WI38 (cell line): ENCODE measurements at regions not wholly inside any gene's neighbourhood (a gene's known extent, or its start where the extent isn't known, plus 50 kb on each side); places are given as distances from the start of the nearest gene placed in this dataset.
A peak's percentile ranks its signal among the peaks of the same experiment; 100 is the strongest.

Source experiments
- H3K4me3 ChIP-seq: 2 replicates; pipeline ENCODE4 v1.5.1; 2011; ENCODE audit warnings: low read depth, mild to moderate bottlenecking, control low read depth, low read length
- TF ChIP-seq, protein P1 (sequence below): IDR thresholded peaks from 2 replicates; pipeline ENCODE4 v1.5.1; 2012; ENCODE audit warnings: low read depth, mild to moderate bottlenecking, control low read depth, low read length

DNA sequence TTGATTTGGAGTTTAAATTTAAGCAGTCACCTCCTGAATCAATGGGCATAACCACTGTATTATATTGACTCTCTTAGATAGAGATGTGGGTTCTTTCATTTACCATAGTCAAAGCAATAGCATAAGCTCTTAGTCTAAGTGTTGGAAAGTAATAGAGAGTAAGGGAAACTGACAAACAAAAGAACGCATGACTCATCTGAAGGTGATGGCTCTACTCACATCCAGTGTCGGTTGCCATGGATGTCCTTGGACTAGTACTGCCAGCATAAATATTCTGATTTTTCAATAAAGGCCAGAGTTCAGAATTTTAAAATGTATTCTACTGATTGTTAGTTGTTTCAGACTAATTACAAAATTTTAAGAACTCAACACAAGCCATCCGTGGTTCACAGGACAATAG, 444.9 kb upstream of the DDI1 start:
- no peak overlapping the region for H3K4me3 ChIP-seq
- TF ChIP-seq, protein P1, sequence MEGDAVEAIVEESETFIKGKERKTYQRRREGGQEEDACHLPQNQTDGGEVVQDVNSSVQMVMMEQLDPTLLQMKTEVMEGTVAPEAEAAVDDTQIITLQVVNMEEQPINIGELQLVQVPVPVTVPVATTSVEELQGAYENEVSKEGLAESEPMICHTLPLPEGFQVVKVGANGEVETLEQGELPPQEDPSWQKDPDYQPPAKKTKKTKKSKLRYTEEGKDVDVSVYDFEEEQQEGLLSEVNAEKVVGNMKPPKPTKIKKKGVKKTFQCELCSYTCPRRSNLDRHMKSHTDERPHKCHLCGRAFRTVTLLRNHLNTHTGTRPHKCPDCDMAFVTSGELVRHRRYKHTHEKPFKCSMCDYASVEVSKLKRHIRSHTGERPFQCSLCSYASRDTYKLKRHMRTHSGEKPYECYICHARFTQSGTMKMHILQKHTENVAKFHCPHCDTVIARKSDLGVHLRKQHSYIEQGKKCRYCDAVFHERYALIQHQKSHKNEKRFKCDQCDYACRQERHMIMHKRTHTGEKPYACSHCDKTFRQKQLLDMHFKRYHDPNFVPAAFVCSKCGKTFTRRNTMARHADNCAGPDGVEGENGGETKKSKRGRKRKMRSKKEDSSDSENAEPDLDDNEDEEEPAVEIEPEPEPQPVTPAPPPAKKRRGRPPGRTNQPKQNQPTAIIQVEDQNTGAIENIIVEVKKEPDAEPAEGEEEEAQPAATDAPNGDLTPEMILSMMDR: no peak

DNA sequence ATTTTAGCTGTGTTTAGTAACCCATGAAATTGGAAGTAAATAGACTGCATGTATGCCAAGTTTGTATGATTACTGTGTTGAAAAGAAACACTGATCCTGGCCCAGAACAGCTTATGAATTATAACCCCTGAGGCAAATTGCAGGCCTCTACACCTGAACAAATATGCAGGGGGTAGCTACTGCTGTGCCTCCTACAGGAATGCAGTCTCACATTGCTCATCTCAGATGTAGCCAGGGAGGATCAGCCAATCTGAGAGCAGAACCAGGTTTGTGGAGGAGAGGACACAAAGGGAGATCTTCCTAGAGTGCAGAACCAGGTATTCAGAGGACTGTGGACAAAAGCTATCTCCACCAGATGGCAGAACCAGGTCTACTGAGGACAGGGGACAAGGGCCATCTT, 442.2 kb upstream of the DDI1 start:
- H3K4me3 ChIP-seq: no peak overlapping the region
- TF ChIP-seq, protein P1: no peak

DNA sequence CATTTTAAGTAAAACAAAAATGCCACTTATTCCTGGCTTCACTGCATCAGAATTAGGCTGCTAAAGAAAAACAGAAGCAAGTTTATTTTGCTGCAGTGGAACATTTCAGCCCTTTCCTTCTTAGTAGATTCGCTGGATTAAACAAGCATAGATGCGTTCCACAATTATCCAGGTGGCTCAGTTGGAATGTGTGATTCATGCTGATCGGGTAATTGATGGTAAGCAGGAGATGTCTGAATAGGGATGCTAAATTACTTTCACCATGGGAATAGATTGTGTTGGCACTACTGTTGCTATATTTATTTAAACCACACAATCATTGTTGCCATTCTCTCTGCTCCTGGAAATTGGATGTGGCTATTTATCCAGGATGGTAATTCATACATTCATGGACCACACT, 440.1 kb upstream of the DDI1 start:
- TF ChIP-seq, protein P1: no peak
- no peak overlapping the region for H3K4me3 ChIP-seq

DNA sequence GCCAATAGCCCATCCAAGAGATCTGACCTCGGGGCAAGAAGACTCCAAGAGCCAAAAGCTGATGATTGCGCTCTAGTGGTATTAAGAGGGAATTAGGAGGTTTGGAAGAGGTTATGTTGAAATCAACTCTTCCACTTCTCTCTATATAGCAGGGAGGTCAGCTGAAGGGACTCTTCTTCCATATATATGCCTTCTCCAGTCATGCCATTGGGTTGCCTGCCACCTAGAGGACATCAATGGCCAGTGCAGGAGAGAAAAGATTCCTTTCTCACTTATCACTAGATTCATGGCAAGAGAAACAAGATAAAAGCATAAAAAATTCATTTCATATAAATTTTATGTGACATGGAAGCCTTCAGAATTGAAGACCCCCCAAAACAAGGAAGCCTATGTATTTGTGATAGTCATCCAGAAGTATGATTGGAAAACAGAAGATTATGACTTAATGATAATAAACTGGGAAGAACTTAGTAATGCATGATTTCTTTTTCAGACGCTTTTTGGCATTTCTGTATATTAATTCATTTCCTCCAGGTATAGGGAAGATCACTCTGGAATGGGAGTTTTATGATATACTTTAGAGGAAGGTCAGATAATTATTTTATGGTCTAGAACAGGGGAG, 435.1 kb upstream of the DDI1 start:
- no peak overlapping the region for H3K4me3 ChIP-seq
- TF ChIP-seq, protein P1: peak; percentile 86

DNA sequence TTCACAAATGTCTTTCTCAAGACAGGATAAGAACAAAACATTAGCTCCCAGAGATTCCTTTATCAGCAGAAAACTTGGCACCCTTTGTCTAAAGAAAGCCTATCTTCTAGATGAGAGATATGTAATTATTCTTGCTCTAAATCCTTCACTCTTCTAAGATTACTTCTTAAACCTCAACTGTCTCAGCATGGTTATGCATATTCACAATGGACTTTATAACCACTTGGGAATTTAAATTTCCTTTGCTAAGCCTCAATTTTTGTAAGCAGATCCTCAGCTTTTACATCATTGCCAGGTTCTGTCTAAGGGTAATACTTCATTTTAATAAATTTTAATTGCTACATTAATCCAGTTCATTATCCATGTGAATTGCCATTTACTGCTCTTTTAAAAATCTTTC, 433.6 kb upstream of the DDI1 start:
- no peak overlapping the region for H3K4me3 ChIP-seq
- TF ChIP-seq, protein P1: no peak

DNA sequence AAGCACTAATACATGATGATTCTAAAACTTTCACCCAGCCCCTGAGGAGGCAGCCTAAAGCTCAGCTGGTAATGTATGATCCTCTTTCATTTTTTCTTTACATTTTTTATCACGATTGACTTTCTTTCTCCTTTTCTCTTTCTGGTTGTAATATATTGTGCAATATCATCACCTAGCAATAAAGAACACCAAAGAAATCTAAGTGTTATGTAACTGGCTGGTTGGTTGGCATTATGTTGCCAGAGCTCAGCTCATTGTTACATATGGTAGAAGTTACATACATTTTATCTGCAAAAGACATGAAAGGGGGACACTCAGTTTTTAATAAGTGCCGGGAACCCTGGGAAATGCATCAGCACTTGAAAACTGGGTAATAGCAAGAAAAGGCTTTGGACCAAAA, 432.1 kb upstream of the DDI1 start:
- TF ChIP-seq, protein P1: no peak
- no peak overlapping the region for H3K4me3 ChIP-seq

DNA sequence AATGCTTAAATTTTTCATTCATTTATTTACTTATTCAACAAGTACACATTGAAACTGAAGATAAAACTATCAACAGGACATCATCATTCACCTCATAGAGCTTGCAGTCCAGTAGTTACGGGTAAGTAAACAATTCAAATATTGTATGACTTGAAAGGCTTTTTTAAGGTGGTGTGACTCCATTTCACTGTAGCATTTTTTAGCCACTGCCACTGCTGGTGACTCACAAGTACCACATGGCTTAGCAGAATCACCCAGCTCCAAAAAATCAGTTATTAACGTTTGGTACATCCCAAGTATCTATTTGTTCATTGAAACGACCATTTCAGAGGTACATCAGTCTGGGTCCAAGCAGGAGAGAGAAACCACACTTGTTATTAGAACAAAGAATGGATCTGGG, 427.9 kb upstream of the DDI1 start:
- no peak overlapping the region for H3K4me3 ChIP-seq
- TF ChIP-seq, protein P1: no peak
